ENCODE measurements at regions not wholly inside any gene's neighbourhood (a gene's known extent, or its start where the extent isn't known, plus 50 kb on each side); places are given as distances from the start of the nearest gene placed in this dataset.
"Not testable (repeated sequence)": the region's sequence is repeated elsewhere in the genome, so short reads cannot be mapped to it uniquely, and the experiment has no call there.

GRCh38 chr16:52386694-52387093, 160.2 kb downstream of the TOX3 start:
- in situ Hi-C loops (cut with HindIII; ENCODE audit: low pct_unique_long_range_greater_than_20kb, low sequenced_read_pairs): no loop called here

GRCh38 chr16:52384378-52384777, 162.6 kb downstream of the TOX3 start:
- in situ Hi-C loops (cut with HindIII; ENCODE audit: low pct_unique_long_range_greater_than_20kb, low sequenced_read_pairs): no loop called here
- no peak for DNase-seq (ENCODE audit: low read depth)

More at GRCh38 chr16:52386694-52387093, 160.2 kb downstream of the TOX3 start:
- DNase-seq (ENCODE audit: low read depth): no peak

- peak; percentile 9 for DNase-seq (ENCODE audit: low read depth)
- in situ Hi-C loops (cut with HindIII; ENCODE audit: low pct_unique_long_range_greater_than_20kb, low sequenced_read_pairs): no loop called here
Observed at GRCh38 chr16:52383640-52384292, 163.2 kb downstream of the TOX3 start.

- no peak for DNase-seq (ENCODE audit: low read depth)
- in situ Hi-C loops (cut with HindIII; ENCODE audit: low pct_unique_long_range_greater_than_20kb, low sequenced_read_pairs): no loop called here
Observed at GRCh38 chr16:52383119-52383518, 163.8 kb downstream of the TOX3 start.

- DNase-seq (ENCODE audit: low read depth): no peak
Observed at GRCh38 chr16:52379551-52379950, 167.4 kb downstream of the TOX3 start.

GRCh38 chr16:52376676-52377280, 170.2 kb downstream of the TOX3 start:
- in situ Hi-C loops (cut with HindIII; ENCODE audit: low pct_unique_long_range_greater_than_20kb, low sequenced_read_pairs): no loop called here
- no peak for DNase-seq (ENCODE audit: low read depth)

More at GRCh38 chr16:52379551-52379950, 167.4 kb downstream of the TOX3 start:
- in situ Hi-C loops (cut with HindIII; ENCODE audit: low pct_unique_long_range_greater_than_20kb, low sequenced_read_pairs): no loop called here

- in situ Hi-C loops (cut with HindIII; ENCODE audit: low pct_unique_long_range_greater_than_20kb, low sequenced_read_pairs): no loop called here
- no peak for DNase-seq (ENCODE audit: low read depth)
Observed at GRCh38 chr16:52372313-52372712, 174.6 kb downstream of the TOX3 start.

- in situ Hi-C loops (cut with HindIII; ENCODE audit: low pct_unique_long_range_greater_than_20kb, low sequenced_read_pairs): no loop called here
- DNase-seq (ENCODE audit: low read depth): no peak
Observed at GRCh38 chr16:52368859-52369258, 178.1 kb downstream of the TOX3 start.

- in situ Hi-C loops (cut with HindIII; ENCODE audit: low pct_unique_long_range_greater_than_20kb, low sequenced_read_pairs): no loop called here
- DNase-seq (ENCODE audit: low read depth): no peak
Observed at GRCh38 chr16:52367821-52368220, 179.1 kb downstream of the TOX3 start.

GRCh38 chr16:52366983-52367382, 180.0 kb downstream of the TOX3 start:
- no peak for DNase-seq (ENCODE audit: low read depth)
- in situ Hi-C loops (cut with HindIII; ENCODE audit: low pct_unique_long_range_greater_than_20kb, low sequenced_read_pairs): no loop called here

GRCh38 chr16:52364500-52364899, 182.4 kb downstream of the TOX3 start:
- in situ Hi-C loops (cut with HindIII; ENCODE audit: low pct_unique_long_range_greater_than_20kb, low sequenced_read_pairs): no loop called here
- DNase-seq (ENCODE audit: low read depth): no peak

GRCh38 chr16:52363082-52363481, 183.9 kb downstream of the TOX3 start:
- in situ Hi-C loops (cut with HindIII; ENCODE audit: low pct_unique_long_range_greater_than_20kb, low sequenced_read_pairs): no loop called here
- no peak for DNase-seq (ENCODE audit: low read depth)

- in situ Hi-C loops (cut with HindIII; ENCODE audit: low pct_unique_long_range_greater_than_20kb, low sequenced_read_pairs): no loop called here
- no peak for DNase-seq (ENCODE audit: low read depth)
Observed at GRCh38 chr16:52357711-52358110, 189.2 kb downstream of the TOX3 start.

- no peak for DNase-seq (ENCODE audit: low read depth)
- in situ Hi-C loops (cut with HindIII; ENCODE audit: low pct_unique_long_range_greater_than_20kb, low sequenced_read_pairs): no loop called here
Observed at GRCh38 chr16:52353249-52353648, 193.7 kb downstream of the TOX3 start.

- in situ Hi-C loops (cut with HindIII; ENCODE audit: low pct_unique_long_range_greater_than_20kb, low sequenced_read_pairs): no loop called here
- DNase-seq (ENCODE audit: low read depth): no peak
Observed at GRCh38 chr16:52351451-52351850, 195.5 kb downstream of the TOX3 start.

GRCh38 chr16:52350031-52350642, 196.8 kb downstream of the TOX3 start:
- DNase-seq (ENCODE audit: low read depth): no peak
- in situ Hi-C loops (cut with HindIII; ENCODE audit: low pct_unique_long_range_greater_than_20kb, low sequenced_read_pairs): no loop called here

- in situ Hi-C loops (cut with HindIII; ENCODE audit: low pct_unique_long_range_greater_than_20kb, low sequenced_read_pairs): no loop called here
Observed at GRCh38 chr16:52346709-52347108, 200.2 kb downstream of the TOX3 start.

GRCh38 chr16:52333673-52334072, 213.3 kb downstream of the TOX3 start:
- DNase-seq (ENCODE audit: low read depth); in situ Hi-C loops (cut with HindIII; ENCODE audit: low pct_unique_long_range_greater_than_20kb, low sequenced_read_pairs): not testable (repeated sequence)

More at GRCh38 chr16:52346709-52347108, 200.2 kb downstream of the TOX3 start:
- no peak for DNase-seq (ENCODE audit: low read depth)

GRCh38 chr16:52320930-52321439, 226.0 kb downstream of the TOX3 start:
- in situ Hi-C loops (cut with HindIII; ENCODE audit: low pct_unique_long_range_greater_than_20kb, low sequenced_read_pairs): no loop called here
- no peak for DNase-seq (ENCODE audit: low read depth)
